ENCODE measurements at regions not wholly inside any gene's neighbourhood (a gene's known extent, or its start where the extent isn't known, plus 50 kb on each side); places are given as distances from the start of the nearest gene placed in this dataset.

DNA sequence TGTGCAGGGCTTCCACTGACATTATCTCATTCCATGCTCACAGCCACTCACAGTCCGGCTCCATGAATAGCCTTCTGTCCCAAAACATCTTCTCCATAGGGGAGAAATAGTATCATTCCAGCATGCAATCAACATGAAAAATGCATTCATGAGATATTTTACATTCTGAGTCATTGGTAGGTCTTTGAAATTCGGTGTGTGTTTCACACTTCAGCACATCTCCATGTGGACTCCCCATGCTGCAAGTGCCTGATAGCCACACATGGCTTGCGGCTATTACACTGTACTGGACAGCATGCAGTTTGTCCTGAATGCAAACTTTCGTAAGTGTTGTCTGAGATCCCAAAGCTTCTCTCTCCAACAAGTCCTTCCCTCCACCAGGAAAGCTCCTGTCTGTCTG, 449.3 kb downstream of the MED13L start:
- no peak for TF ChIP-seq CTCF (IDR thresholded peaks at IDR 0.05; ENCODE audit: extremely low read depth, insufficient read depth, missing control alignments)
- no peak for DNase-seq (ENCODE audit: low spot score)
- in situ Hi-C loops (cut with MboI; ENCODE audit: low pct_unique_long_range_greater_than_20kb, low sequenced_read_pairs, unreplicated experiment) = no loop called here

DNA sequence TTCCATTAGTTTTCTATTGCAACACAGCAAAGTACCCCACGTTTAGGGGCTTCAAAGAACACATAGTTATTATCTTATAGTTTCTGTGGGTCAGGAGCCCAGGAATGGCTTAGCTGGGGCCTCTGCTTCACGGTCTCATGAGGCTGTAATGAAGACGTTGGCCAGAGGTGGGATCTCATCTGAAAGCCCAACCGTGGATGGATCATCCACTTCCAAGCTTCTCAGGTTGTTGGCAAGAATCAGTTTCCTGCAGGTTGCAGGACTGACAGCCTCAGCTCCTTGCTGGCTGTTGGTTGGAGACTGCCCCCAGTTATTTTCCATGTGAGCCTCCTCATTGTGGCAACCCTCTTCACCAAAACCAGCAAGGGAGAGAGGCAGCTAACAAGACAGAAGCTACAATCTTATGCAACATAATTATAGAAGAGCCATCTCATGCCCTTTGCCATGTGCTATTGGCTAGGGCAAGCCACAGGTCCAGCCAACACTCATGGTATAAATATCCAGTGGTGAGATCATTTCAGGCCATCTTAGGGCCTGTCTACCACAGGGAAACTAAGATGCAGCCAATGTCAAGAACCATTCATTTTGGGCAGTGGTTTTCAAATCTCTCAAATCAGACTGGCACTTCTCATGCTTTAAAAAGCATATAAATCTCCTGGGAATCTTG, 452.4 kb downstream of the MED13L start:
- no peak for DNase-seq (ENCODE audit: low spot score)
- no peak for TF ChIP-seq CTCF (IDR thresholded peaks at IDR 0.05; ENCODE audit: extremely low read depth, insufficient read depth, missing control alignments)
- in situ Hi-C loops (cut with MboI; ENCODE audit: low pct_unique_long_range_greater_than_20kb, low sequenced_read_pairs, unreplicated experiment) = no loop called here

GRCh38 chr12:115823635-115824034, 453.9 kb downstream of the MED13L start:
- TF ChIP-seq CTCF (IDR thresholded peaks at IDR 0.05; ENCODE audit: extremely low read depth, insufficient read depth, missing control alignments) = no peak
- DNase-seq (ENCODE audit: low spot score) = no peak
- in situ Hi-C loops (cut with MboI; ENCODE audit: low pct_unique_long_range_greater_than_20kb, low sequenced_read_pairs, unreplicated experiment) = no loop called here

DNA sequence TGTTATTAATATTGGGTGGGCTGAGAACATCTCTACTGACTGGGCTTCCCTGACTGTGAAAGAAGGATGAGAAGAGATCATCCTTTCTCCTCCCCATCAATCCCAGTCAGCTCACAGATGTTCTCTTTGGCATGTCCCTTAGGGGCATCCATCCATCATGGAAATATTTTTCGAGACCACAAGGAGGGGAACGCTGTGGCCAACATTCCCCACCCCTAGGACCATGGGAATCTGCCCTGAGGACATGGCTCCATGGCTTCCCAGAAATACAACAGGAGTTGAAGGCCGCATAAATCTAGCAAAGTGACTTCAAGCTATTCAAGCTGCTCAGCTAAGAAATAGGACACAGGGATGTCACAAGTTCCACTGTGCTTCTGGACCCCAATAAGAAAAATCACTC, 456.8 kb downstream of the MED13L start:
- no peak for DNase-seq (ENCODE audit: low spot score)
- in situ Hi-C loops (cut with MboI; ENCODE audit: low pct_unique_long_range_greater_than_20kb, low sequenced_read_pairs, unreplicated experiment) = no loop called here
- TF ChIP-seq CTCF (IDR thresholded peaks at IDR 0.05; ENCODE audit: extremely low read depth, insufficient read depth, missing control alignments) = no peak

DNA sequence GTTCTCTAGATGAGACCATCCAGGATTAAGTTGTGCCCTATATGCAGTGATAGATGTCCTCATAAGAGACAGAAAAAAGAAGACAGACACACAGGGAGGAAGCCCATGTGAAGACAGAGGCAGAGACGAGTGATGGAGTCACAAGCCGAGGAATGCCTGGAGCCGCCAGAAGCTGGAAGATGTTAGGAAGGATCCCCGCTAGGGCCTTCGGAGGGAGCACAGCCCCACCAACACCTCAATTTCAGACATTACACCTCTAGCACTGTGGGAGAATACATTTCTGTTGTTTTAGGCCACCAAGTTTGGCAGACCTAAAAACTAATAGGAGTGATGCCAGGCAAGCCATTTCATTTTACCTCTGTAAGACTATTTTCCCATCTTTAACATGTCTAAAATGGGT, 458.5 kb downstream of the MED13L start:
- no peak for DNase-seq (ENCODE audit: low spot score)
- no peak for TF ChIP-seq CTCF (IDR thresholded peaks at IDR 0.05; ENCODE audit: extremely low read depth, insufficient read depth, missing control alignments)
- in situ Hi-C loops (cut with MboI; ENCODE audit: low pct_unique_long_range_greater_than_20kb, low sequenced_read_pairs, unreplicated experiment) = no loop called here

DNA sequence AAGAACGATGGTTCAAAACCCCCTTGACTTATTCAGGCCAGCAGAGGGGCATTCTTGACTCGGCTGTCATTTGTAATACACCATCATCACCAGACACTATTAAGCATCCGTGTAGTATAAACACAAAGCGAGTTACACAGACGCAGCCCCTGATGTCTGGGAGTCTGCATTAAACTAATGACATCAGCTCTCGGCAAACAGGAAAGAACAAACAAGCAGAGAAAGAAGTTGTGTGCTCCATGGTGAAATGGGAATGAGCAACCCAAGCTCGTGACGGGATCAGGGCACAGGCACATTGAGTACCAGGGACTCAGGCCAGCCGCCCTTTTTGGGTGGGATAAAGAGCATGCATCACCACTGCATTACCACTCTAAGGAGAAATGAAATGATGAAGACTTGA, 460.1 kb downstream of the MED13L start:
- no peak for DNase-seq (ENCODE audit: low spot score)
- in situ Hi-C loops (cut with MboI; ENCODE audit: low pct_unique_long_range_greater_than_20kb, low sequenced_read_pairs, unreplicated experiment) = no loop called here
- no peak for TF ChIP-seq CTCF (IDR thresholded peaks at IDR 0.05; ENCODE audit: extremely low read depth, insufficient read depth, missing control alignments)

Measured in GM13977 (cell line).